ENCODE measurements at regions not wholly inside any gene's neighbourhood (a gene's known extent, or its start where the extent isn't known, plus 50 kb on each side); places are given as distances from the start of the nearest gene placed in this dataset.

DNA sequence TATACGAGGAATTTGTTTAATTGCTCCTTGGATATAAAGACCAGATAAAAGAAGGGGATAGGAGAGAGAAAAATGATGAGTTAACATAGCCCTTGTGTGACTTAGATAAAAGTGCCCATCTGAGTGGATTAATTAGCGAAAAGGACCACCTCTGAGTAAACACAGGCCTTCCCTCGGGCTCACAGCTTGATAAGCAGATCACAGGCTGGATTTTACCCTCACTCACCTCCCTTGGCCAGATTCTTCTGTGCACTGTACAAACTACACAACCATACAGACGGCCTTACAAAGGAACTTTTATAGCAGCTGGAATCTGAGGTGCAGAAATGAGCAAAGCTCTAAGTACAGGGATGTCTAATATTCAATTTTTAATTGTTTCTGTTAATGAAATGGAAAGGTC is 112.4 kb upstream of the STT3B start:
- no peak for DNase-seq
- H2BK15ac ChIP-seq (ENCODE audit: low read depth, low read length) = no peak overlapping the region

More for the DNA sequence above, 112.4 kb upstream of the STT3B start:
- no peak overlapping the region for H3K27ac ChIP-seq (ENCODE audit: insufficient read length, low read depth, low read length)
- H4K91ac ChIP-seq (ENCODE audit: insufficient read length, low read depth, low read length) = no peak overlapping the region
- H3K14ac ChIP-seq (ENCODE audit: insufficient read depth, low read length) = no peak overlapping the region
- H3K79me2 ChIP-seq (ENCODE audit: insufficient read depth, low read length) = no peaks in the 10 kb centered on the region
- 100% methylated on average over 1 of the region's 4 CpGs for WGBS (ENCODE audit: extremely low coverage, insufficient read length, low lambda C conversion rate)
- H3K18ac ChIP-seq (ENCODE audit: insufficient read length, low read depth, low read length) = no peak overlapping the region
- Mint-ChIP-seq H3K4me1 (0 out of 4 replicates have a peak, but pooled peaks cover 0 to 2% of the 10 kb centered on the region in 2 experiments), H3K36me3 (ENCODE audit: insufficient read depth in 1 of 3, low read depth in 3 of 3) (no peaks in the 10 kb centered on the region), H3K9me3 (no peaks in the 10 kb centered on the region), H3K4me3 (no peak overlapping the region), H3K27me3 (ENCODE audit: low read depth) (no peaks in the 10 kb centered on the region), H3K27ac (no peak overlapping the region)
- H2BK12ac ChIP-seq (ENCODE audit: insufficient read length, low read depth, low read length) = no peak overlapping the region
- no peaks in the 10 kb centered on the region for H3K23me2 ChIP-seq (ENCODE audit: insufficient read length, low read depth, low read length, poor library complexity, severe bottlenecking)
- H3K23ac ChIP-seq (ENCODE audit: insufficient read length, low read depth, low read length) = no peak overlapping the region
- no peak overlapping the region for H2BK120ac ChIP-seq (ENCODE audit: low read depth, low read length, poor library complexity, severe bottlenecking)
- no peaks in the 10 kb centered on the region for H3K79me1 ChIP-seq (ENCODE audit: insufficient read depth, low read depth, low read length, poor library complexity, severe bottlenecking)
- no peak overlapping the region for H2BK5ac ChIP-seq (ENCODE audit: insufficient read length, low read length)
- no peak overlapping the region for H3T11ph ChIP-seq (ENCODE audit: low read length)
- H4K5ac ChIP-seq (ENCODE audit: insufficient read length, low read depth, low read length) = no peak overlapping the region
- H3K27me3 ChIP-seq (ENCODE audit: insufficient read depth, low read length) = no peaks in the 10 kb centered on the region
- no peak overlapping the region for H3K9ac ChIP-seq (ENCODE audit: extremely low read depth, insufficient read length, low read length)
- no peaks in the 10 kb centered on the region; the same call in 1 of the 2 replicates for H3K4me1 ChIP-seq (ENCODE audit: insufficient read depth, low read length)
- TF ChIP-seq, protein P1, sequence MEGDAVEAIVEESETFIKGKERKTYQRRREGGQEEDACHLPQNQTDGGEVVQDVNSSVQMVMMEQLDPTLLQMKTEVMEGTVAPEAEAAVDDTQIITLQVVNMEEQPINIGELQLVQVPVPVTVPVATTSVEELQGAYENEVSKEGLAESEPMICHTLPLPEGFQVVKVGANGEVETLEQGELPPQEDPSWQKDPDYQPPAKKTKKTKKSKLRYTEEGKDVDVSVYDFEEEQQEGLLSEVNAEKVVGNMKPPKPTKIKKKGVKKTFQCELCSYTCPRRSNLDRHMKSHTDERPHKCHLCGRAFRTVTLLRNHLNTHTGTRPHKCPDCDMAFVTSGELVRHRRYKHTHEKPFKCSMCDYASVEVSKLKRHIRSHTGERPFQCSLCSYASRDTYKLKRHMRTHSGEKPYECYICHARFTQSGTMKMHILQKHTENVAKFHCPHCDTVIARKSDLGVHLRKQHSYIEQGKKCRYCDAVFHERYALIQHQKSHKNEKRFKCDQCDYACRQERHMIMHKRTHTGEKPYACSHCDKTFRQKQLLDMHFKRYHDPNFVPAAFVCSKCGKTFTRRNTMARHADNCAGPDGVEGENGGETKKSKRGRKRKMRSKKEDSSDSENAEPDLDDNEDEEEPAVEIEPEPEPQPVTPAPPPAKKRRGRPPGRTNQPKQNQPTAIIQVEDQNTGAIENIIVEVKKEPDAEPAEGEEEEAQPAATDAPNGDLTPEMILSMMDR (conservative IDR thresholded peaks at IDR 0.05) = no peak
- H2AK5ac ChIP-seq (ENCODE audit: insufficient read length, low read length) = no peak overlapping the region
- no peak overlapping the region for H4K8ac ChIP-seq (replicated peaks; ENCODE audit: insufficient read length, low read depth, low read length)
- H2AFZ ChIP-seq (ENCODE audit: low read length) = no peak overlapping the region
- H2BK20ac ChIP-seq (ENCODE audit: low read depth, low read length, poor library complexity, severe bottlenecking) = no peak overlapping the region
- H3K56ac ChIP-seq (ENCODE audit: insufficient read length, low read depth, low read length) = no peak overlapping the region
- no peaks in the 10 kb centered on the region for H4K20me1 ChIP-seq (ENCODE audit: control insufficient read depth, insufficient read depth, insufficient read length)
- no peaks in the 10 kb centered on the region for H3K9me3 ChIP-seq (ENCODE audit: control insufficient read depth, low read depth, low read length)
- H3K4ac ChIP-seq (ENCODE audit: low read depth, low read length) = no peak overlapping the region
- H3K4me2 ChIP-seq (ENCODE audit: insufficient read depth, insufficient read length, low read length) = no peak overlapping the region
